ENCODE measurements at regions not wholly inside any gene's neighbourhood (a gene's known extent, or its start where the extent isn't known, plus 50 kb on each side); places are given as distances from the start of the nearest gene placed in this dataset.

GRCh38 chr2:66839551-66840320 is 404.8 kb downstream of the MEIS1 start:
- no peaks in the 10 kb centered on the region for H3K9me1 ChIP-seq (replicated peaks; ENCODE audit: control insufficient read depth, extremely low read depth, insufficient read depth, low read length)
- POLR2A ChIA-PET = no interaction called here
- H3K27me3 ChIP-seq (ENCODE audit: control insufficient read depth in 2 of 2, insufficient read depth in 2 of 2, low read length in 2 of 2) = no peaks in the 10 kb centered on the region
- FAIRE-seq = no peak
- H4K20me1 ChIP-seq (replicated peaks; ENCODE audit: control insufficient read depth, extremely low read depth, insufficient read depth, low read length) = no peaks in the 10 kb centered on the region
- BruUV-seq (replicated peaks) = no TSS peak
- no peaks in the 10 kb centered on the region for H3K79me2 ChIP-seq (ENCODE audit: control insufficient read depth, insufficient read depth, low read length)
- TF ChIP-seq EZH2 (IDR thresholded peaks at IDR 0.05; ENCODE audit: borderline replicate concordance, low read depth, low read length, severe bottlenecking) (no peak), FOS (IDR thresholded peaks at IDR 0.05; ENCODE audit: borderline replicate concordance, insufficient read depth, low read length) (no peak), POLR2A (IDR thresholded peaks at IDR 0.05; ENCODE audit: low read depth, low read length) (no peak), GATA2 (IDR thresholded peaks at IDR 0.05; ENCODE audit: insufficient read depth, insufficient read length, low read depth, low read length) (no peak), CTCF (IDR thresholded peaks at IDR 0.05; ENCODE audit: extremely low read depth in 1 of 2, insufficient read depth in 1 of 2, low read depth in 1 of 2, low read length in 2 of 2) (no peak), JUN (IDR thresholded peaks at IDR 0.05; ENCODE audit: borderline replicate concordance, insufficient read depth, insufficient read length, low read depth) (no peak), MYC (IDR thresholded peaks at IDR 0.05; ENCODE audit: low read depth, low read length) (no peak), POLR2AphosphoS5 (IDR thresholded peaks at IDR 0.05; ENCODE audit: insufficient read depth, low read depth, low read length) (no peak), MAX (IDR thresholded peaks at IDR 0.05; ENCODE audit: insufficient read depth, insufficient read length) (no peak)
- H3K4me2 ChIP-seq (ENCODE audit: insufficient read depth, low read length) = no peak overlapping the region
- intact Hi-C loops (cut with micrococcal nuclease) = no loop called here
- no peaks in the 10 kb centered on the region for H3K9me3 ChIP-seq (replicated peaks; ENCODE audit: control insufficient read depth, insufficient read depth, low read length)
- H3K4me3 ChIP-seq (replicated peaks in 1 of 3; ENCODE audit: insufficient read depth in 1 of 3, low read depth in 1 of 3, low read length in 3 of 3) = no peak overlapping the region
- no peak overlapping the region for H3K27ac ChIP-seq (ENCODE audit: insufficient read depth, low read depth, low read length)
- no peak overlapping the region for H2AFZ ChIP-seq (ENCODE audit: low read depth, low read length)
- H3K4me1 ChIP-seq (ENCODE audit: control insufficient read depth, extremely low read depth, insufficient read depth, low read length) = no peaks in the 10 kb centered on the region
- CTCF ChIA-PET = no interaction called here
- H3K9ac ChIP-seq (replicated peaks; ENCODE audit: extremely low read depth, insufficient read depth, low read length) = no peak overlapping the region
- no peaks in the 10 kb centered on the region for H3K36me3 ChIP-seq (ENCODE audit: control insufficient read depth in 2 of 2, extremely low read depth in 1 of 2, insufficient read depth in 2 of 2, low read length in 2 of 2)
- dilution Hi-C loops (cut with MboI; ENCODE audit: extremely low pct_ligation_motif_present, low sequenced_read_pairs) = no loop called here
- no peak for DNase-seq (ENCODE audit: low read depth, low spot score)

Measured in endothelial cell of umbilical vein (primary cell).